Vagina (tissue), 2 donors: ENCODE measurements at regions not wholly inside any gene's neighbourhood (a gene's known extent, or its start where the extent isn't known, plus 50 kb on each side); places are given as distances from the start of the nearest gene placed in this dataset.

Experiments used
- CTCF ChIP-seq, 3 experiments: fragments of 450-650 bp in 2 of 3; fragments of 200-600 bp in 1 of 3; sonication (generic) in 1 of 3; IDR thresholded peaks; one replicate each; pipeline ENCODE4 v1.5.1; 2017 to 2019; ENCODE audit warnings: antibody characterized with exemption in 3 of 3, mild to moderate bottlenecking in 2 of 3, moderate library complexity in 2 of 3
- POLR2A ChIP-seq, 2 donors: fragments of 450-650 bp; IDR thresholded peaks; one replicate each; pipeline ENCODE4 v1.6.1; 2017; ENCODE audit warnings: antibody characterized with exemption in 2 of 2, mild to moderate bottlenecking in 2 of 2, moderate library complexity in 2 of 2
- POLR2AphosphoS5 ChIP-seq, 2 donors: sonication (generic); formaldehyde crosslinking; IDR thresholded peaks; one replicate each; pipeline ENCODE4 v1.9.0; 2017; ENCODE audit warnings: antibody characterized with exemption in 2 of 2, mild to moderate bottlenecking in 2 of 2, low read depth in 1 of 2; ENCODE audit not compliant: insufficient read depth in 1 of 2

DNA sequence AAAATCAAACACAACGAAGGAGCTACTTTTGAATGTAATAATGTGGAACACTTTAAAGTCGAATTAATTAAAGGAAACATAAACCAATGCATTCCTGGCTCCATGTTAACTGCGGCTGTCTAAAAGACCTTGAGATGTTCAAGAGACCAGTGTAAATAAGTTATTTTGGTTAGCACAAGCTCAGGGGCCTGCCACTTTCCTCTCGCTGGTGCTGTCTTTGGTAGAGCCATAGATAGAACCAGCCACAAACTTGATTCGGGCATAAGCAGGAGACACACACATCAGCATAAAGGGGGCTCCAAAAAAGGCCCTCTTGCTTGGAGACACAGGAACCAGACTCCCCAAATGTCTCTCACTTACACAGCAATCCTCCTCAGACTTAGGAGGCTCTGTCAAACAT, 121.6 kb upstream of the TBX20 start:
- TF ChIP-seq CTCF (IDR thresholded peaks at IDR 0.05) (no peak), POLR2A (IDR thresholded peaks at IDR 0.05) (no peak), POLR2AphosphoS5 (IDR thresholded peaks at IDR 0.05; ENCODE audit: insufficient read depth in 1 of 2, low read depth in 1 of 2) (no peak)
